Endothelial cell (in vitro differentiated cells): ENCODE measurements at regions not wholly inside any gene's neighbourhood (a gene's known extent, or its start where the extent isn't known, plus 50 kb on each side); places are given as distances from the start of the nearest gene placed in this dataset.
A peak's percentile ranks its signal among the peaks of the same experiment; 100 is the strongest.
"Not testable (repeated sequence)": the region's sequence is repeated elsewhere in the genome, so short reads cannot be mapped to it uniquely, and the experiment has no call there.

Experiments used
- DNase-seq: peaks from one replicate; pipeline ENCODE4 v3.0.0; 2021; ENCODE audit warnings: low spot score
- H3K27ac Mint-ChIP-seq: one replicate; pipeline ENCODE4 v1.8.0; 2021; ENCODE audit warnings: mixed read lengths, inconsistent platforms; ENCODE audit not compliant: unreplicated experiment
- H3K27me3 Mint-ChIP-seq: one replicate; pipeline ENCODE4 v1.8.0; 2021; ENCODE audit warnings: mild to moderate bottlenecking, moderate library complexity, mixed read lengths, inconsistent platforms; ENCODE audit not compliant: unreplicated experiment
- H3K36me3 Mint-ChIP-seq: one replicate; pipeline ENCODE4 v1.8.0; 2021; ENCODE audit warnings: mild to moderate bottlenecking, low read depth, mixed read lengths, inconsistent platforms; ENCODE audit not compliant: unreplicated experiment
- H3K4me1 Mint-ChIP-seq: one replicate; pipeline ENCODE4 v1.8.0; 2021; ENCODE audit warnings: mild to moderate bottlenecking, mixed read lengths, inconsistent platforms; ENCODE audit not compliant: unreplicated experiment
- H3K4me3 Mint-ChIP-seq: one replicate; pipeline ENCODE4 v1.8.0; 2021; ENCODE audit warnings: mild to moderate bottlenecking, mixed read lengths, inconsistent platforms; ENCODE audit not compliant: unreplicated experiment
- H3K9me3 Mint-ChIP-seq: one replicate; pipeline ENCODE4 v1.8.0; 2021; ENCODE audit warnings: mixed read lengths, inconsistent platforms; ENCODE audit not compliant: unreplicated experiment
- TF ChIP-seq, protein P1 (sequence below): fragments of 200-600 bp; sonication (generic); IDR thresholded peaks from one replicate; pipeline ENCODE4 v1.5.0; 2021; ENCODE audit warnings: antibody characterized with exemption; ENCODE audit not compliant: unreplicated experiment

DNA sequence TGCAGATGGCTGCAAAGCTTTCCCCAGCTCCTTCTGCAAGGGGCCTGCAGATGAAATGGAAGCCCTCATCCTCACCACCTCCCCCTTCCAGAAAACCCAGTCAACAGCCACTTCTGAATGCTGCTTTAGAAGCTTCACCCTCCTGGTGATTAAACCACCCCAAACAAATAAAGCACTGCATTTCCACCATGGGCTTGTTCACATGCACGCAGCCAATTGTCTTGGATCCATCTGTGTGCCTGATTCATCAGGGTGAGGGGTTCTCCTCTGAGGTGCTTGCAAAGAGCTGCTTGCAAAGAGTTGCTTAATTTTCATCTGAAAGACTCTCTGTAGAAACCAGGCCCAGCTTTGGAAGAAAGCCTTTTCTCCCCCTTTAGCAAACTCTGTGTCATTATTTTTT, 184.0 kb upstream of the OSBPL11 start:
- H3K4me3 Mint-ChIP-seq, H3K4me1 Mint-ChIP-seq, DNase-seq, H3K9me3 Mint-ChIP-seq, H3K27ac Mint-ChIP-seq, H3K27me3 Mint-ChIP-seq, H3K36me3 Mint-ChIP-seq: not testable (repeated sequence)

DNA sequence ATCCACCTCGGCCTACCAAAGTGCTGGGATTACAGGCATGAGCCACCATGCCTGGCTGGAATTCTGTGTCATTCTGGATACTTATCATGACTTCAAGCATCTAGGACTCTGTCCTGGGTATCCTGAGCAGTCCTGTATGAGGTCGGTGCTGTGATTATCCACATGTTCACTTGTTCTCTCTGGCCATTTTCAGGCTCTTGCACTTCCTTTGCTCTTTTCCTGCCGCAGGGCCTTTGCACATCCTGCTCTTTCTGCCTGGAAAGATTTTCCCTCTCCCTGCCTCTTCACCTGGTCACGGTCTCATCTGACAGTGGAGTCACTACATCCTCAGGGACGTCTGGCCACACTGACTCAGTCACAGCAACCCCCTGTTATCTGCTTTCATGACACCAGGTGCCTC, 184.6 kb upstream of the OSBPL11 start:
- H3K27ac Mint-ChIP-seq, H3K4me3 Mint-ChIP-seq, H3K36me3 Mint-ChIP-seq, H3K27me3 Mint-ChIP-seq, DNase-seq, H3K4me1 Mint-ChIP-seq, H3K9me3 Mint-ChIP-seq: not testable (repeated sequence)

DNA sequence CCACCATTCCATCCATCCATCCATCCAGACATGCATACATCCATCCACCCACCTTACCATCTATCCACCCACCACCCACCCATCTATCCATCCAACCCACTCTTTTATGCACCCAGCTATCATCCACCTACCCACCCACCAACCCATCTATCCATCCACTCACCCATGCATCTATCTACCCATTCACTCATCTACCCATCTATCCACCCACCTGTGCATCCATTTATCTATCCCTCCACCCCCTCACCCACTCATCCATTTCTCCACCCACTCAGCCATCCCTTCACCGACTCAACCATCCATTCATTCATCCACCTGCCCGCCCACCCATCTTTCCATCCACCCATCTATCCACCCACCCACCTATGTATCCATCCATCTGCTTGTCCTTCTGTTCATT, 186.4 kb upstream of the OSBPL11 start:
- not testable (repeated sequence) for H3K9me3 Mint-ChIP-seq, DNase-seq, H3K27me3 Mint-ChIP-seq, H3K4me3 Mint-ChIP-seq, H3K36me3 Mint-ChIP-seq, H3K27ac Mint-ChIP-seq, H3K4me1 Mint-ChIP-seq

DNA sequence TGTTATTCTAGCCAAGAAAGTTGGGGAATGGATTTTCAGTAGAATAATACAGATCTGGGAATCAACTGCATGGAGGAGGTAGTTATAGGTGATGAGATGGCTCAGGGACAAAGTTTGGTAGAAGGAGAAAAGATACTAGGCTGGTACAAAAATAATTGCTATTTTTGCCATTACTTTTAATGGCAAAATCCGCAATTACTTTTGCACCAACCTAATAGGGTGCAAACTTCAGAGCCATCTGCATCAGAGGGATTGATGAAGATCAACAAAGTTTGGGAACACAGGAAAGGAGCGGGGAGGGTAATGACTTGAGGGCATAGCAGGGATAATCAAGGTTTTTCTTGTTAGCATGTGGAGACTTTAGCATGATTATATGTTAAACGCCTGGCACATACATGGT, 178.7 kb upstream of the ROPN1B start:
- not testable (repeated sequence) for H3K9me3 Mint-ChIP-seq, H3K4me1 Mint-ChIP-seq, H3K36me3 Mint-ChIP-seq, H3K27me3 Mint-ChIP-seq, H3K27ac Mint-ChIP-seq, H3K4me3 Mint-ChIP-seq, DNase-seq

DNA sequence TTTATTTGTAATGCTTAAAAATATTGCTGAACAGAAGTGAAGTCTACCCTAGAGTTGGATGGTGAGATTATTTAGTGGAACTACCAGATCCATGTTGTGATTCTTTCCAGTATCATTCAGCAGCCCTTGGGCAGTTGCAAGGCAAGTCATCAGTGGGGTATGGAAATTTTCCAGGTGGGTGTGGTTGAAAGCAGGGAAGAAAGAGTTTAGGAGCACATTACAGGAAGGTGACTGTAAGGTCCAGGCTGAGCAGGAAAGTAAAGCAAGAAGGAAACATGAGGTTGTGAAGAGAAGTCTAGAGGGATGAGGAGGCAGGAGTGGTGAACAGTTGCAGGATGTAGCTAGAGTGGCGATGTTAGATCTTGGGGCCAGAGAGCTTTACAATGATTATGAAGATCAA, 178.0 kb upstream of the ROPN1B start:
- H3K27me3 Mint-ChIP-seq, H3K9me3 Mint-ChIP-seq, H3K4me3 Mint-ChIP-seq, H3K36me3 Mint-ChIP-seq, DNase-seq, H3K4me1 Mint-ChIP-seq, H3K27ac Mint-ChIP-seq: not testable (repeated sequence)

DNA sequence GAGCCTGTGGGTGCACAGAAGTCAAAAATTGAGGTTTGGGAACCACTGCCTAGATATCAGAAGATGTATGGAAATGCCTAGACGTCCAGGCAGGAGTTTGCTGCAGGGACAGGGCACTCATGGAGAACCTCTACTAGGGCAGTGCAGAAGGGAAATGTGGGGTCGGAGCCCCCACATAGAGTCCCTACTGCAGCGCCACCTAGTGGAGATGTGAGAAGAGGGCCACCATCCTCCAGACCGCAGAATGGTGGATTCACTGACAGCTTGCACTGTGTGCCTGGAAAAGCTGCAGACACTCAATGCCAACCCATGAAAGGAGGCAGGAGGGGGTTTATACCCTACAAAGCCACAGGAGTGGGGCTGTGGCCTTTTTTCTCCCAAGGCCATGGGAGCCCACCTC, 159.0 kb upstream of the ROPN1B start:
- not testable (repeated sequence) for DNase-seq, H3K4me3 Mint-ChIP-seq
- peaks cover 19% of the 10 kb centered on the region for H3K9me3 Mint-ChIP-seq

DNA sequence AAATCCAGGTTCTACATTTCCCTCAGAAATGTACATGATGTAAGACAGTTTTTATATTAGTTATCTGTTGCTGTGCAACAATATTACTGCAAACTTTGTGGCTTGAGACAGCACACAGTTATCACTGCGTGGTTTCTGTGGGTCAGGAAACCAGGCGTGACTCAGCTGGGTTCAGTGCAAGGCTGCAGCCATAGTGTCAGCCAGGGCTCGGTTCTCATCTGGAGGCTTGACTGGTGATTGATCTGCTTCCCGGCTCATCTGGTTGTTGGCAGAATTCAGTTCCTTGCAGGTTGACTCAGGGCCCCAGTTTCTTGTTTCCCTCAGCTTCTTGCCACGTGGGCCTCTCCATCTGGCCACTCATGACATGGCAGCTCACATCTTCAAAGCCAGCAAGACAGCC, 146.8 kb upstream of the ROPN1B start:
- H3K9me3 Mint-ChIP-seq, DNase-seq, H3K4me1 Mint-ChIP-seq, H3K4me3 Mint-ChIP-seq, H3K27me3 Mint-ChIP-seq, H3K27ac Mint-ChIP-seq, H3K36me3 Mint-ChIP-seq: not testable (repeated sequence)

More for the DNA sequence above, 159.0 kb upstream of the ROPN1B start:
- not testable (repeated sequence) for H3K27me3 Mint-ChIP-seq, H3K27ac Mint-ChIP-seq, H3K36me3 Mint-ChIP-seq, H3K4me1 Mint-ChIP-seq
- TF ChIP-seq, protein P1, sequence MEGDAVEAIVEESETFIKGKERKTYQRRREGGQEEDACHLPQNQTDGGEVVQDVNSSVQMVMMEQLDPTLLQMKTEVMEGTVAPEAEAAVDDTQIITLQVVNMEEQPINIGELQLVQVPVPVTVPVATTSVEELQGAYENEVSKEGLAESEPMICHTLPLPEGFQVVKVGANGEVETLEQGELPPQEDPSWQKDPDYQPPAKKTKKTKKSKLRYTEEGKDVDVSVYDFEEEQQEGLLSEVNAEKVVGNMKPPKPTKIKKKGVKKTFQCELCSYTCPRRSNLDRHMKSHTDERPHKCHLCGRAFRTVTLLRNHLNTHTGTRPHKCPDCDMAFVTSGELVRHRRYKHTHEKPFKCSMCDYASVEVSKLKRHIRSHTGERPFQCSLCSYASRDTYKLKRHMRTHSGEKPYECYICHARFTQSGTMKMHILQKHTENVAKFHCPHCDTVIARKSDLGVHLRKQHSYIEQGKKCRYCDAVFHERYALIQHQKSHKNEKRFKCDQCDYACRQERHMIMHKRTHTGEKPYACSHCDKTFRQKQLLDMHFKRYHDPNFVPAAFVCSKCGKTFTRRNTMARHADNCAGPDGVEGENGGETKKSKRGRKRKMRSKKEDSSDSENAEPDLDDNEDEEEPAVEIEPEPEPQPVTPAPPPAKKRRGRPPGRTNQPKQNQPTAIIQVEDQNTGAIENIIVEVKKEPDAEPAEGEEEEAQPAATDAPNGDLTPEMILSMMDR, result peak; percentile 27

DNA sequence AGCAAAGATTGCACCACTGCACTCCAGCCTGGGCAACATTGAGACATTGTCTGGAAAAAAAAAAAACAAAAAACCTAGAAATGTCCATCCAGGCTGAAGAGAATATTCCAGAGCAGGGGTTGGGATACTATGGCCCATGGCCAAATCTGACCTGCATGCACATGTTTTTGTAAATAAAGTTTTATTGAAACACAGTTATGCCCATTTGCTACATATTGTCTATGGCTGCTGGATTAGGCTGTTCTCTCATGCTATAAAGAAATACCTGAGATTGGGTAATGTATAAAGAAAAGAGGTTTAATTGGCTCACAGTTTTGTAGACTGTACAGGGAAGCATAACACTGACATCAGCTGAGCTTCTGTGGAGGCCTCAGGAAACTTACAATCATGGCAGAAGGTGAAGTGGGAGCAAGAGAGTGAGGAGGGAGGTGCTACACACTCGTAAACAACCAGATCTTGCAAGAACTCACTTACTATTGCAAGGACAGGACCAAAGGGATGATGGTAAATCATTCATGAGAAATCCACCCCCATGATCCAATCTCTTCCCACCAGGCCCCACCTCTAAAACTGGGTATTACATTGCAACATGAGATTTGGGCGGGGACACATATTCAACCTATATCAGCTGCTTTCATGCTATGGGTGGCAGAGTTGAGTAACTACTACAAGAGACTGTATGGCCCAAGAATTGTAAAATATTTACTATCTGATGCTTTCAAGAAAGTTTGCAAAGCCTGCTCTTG, 137.8 kb upstream of the ROPN1B start:
- DNase-seq, H3K9me3 Mint-ChIP-seq, H3K4me1 Mint-ChIP-seq, H3K4me3 Mint-ChIP-seq, H3K27ac Mint-ChIP-seq, H3K27me3 Mint-ChIP-seq, H3K36me3 Mint-ChIP-seq: not testable (repeated sequence)

DNA sequence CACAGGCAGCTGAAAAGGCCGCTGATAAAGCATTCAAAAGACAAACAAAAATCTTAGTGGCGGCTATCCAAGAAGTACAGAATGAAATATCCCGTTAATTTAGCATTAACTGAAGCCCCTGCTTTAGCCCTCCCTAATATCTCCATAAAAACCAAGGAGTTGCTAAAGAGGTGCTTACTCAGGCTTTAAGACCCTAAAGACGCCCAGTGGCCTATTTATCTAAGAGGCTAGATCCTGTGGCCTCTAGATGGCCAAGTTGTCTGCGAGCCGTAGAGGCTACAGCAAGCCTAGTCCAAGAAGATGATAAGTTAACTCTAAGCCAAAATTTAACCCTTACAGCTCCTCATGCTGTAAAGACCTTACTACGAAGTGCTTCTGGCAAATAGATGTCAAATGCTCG, 133.4 kb upstream of the ROPN1B start:
- DNase-seq, H3K36me3 Mint-ChIP-seq, H3K9me3 Mint-ChIP-seq, H3K27me3 Mint-ChIP-seq, H3K4me3 Mint-ChIP-seq: not testable (repeated sequence)
- peaks cover 18% of the 10 kb centered on the region for H3K4me1 Mint-ChIP-seq
- H3K27ac Mint-ChIP-seq, result peak overlapping the region; percentile 93

DNA sequence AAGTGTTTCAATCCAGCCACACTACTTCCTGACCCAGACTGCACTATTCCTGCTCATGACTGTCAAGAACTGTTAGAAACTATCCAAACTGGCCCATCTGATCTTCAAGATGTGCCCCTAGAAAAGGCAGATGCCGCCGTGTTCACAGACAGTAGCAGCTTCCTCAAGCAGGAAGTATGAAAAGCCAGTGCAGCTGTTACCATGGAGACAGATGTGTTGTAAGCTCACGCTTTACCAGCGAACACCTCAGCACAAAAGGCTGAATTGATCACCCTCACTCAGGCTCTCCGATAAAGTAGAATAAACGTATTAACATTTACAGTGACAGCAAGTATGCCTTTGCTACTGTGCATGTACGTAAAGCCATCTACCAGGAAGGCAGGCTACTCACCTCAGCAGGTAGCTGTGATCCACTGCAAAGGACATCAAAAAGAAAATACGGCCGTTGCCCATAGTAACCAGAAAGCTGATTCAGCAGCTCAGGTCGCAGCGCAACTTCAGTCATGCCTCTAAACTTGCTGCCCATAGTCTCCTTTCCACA, 132.9 kb upstream of the ROPN1B start:
- not testable (repeated sequence) for H3K4me3 Mint-ChIP-seq, H3K27me3 Mint-ChIP-seq, H3K9me3 Mint-ChIP-seq, H3K36me3 Mint-ChIP-seq
- peaks cover 18% of the 10 kb centered on the region for H3K4me1 Mint-ChIP-seq
- DNase-seq, result peak; percentile 17
- peak overlapping the region; percentile 93 for H3K27ac Mint-ChIP-seq

DNA sequence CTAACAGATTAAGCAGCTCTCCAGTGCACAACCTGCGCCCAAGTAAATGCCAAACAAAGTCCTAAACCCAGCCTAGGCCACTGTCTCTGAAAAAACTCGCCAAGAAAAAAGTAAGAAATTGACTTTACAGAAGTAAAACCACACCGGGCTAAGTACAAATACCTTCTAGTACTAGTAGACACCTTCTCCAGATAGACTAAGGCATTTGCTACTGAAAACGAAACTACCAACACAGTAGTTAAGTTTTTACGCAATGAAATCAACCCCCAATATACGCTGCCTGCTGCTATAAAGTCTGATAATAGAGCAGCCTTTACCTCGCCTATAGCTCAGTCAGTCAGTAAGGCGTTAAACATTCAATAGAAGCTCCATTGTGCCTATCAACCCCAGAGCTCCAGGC, 132.2 kb upstream of the ROPN1B start:
- H3K4me3 Mint-ChIP-seq, result not testable (repeated sequence)

More for the DNA sequence above, 132.2 kb upstream of the ROPN1B start:
- Mint-ChIP-seq H3K4me1 (peaks cover 18% of the 10 kb centered on the region), H3K27ac (peak overlapping the region; percentile 93)
- H3K36me3 Mint-ChIP-seq, H3K9me3 Mint-ChIP-seq, H3K27me3 Mint-ChIP-seq, DNase-seq: not testable (repeated sequence)
